ENCODE measurements at regions not wholly inside any gene's neighbourhood (a gene's known extent, or its start where the extent isn't known, plus 50 kb on each side); places are given as distances from the start of the nearest gene placed in this dataset.
"Not testable (repeated sequence)": the region's sequence is repeated elsewhere in the genome, so short reads cannot be mapped to it uniquely, and the experiment has no call there.

DNA sequence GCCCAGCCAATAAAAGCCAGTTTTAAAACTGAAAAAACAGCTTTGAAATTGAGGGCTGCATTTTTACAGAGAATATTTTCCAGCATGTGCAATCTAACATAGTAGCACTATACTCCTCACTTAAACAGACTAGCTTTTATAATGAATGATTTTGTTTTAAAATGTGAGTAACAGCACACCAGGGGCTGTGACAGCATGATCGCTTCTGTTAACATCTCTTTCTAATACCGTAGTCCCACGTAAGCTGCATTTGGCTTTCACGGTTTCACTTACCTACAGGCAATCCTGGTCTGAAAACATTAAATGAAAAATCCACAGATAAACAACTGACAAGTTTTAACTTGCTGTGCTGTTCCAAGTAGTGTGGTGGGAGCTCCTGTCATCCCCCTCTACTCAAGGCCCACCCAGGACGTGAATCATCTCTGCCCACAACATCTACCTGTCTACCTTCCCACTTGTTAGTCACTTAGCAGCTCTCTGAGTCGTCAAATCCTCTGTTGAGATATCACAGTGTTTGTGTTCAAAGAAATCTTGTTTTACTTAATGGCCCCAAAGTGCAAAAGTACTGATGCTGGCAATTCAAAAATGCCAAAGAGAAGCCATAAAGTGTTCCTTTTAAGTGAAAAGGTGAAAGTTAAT, 74.0 kb upstream of the THOC3 start:
- BruUV-seq (replicated peaks); POLR2A ChIA-PET; H3K9me3 ChIP-seq (ENCODE audit: control insufficient read depth, insufficient read depth, low read depth, low read length); DNase-seq (ENCODE audit: low read depth, low spot score); intact Hi-C loops (cut with micrococcal nuclease; ENCODE audit: unreplicated experiment); H3K36me3 ChIP-seq (ENCODE audit: control insufficient read depth, insufficient read depth, low read length); CTCF ChIA-PET; H3K4me1 ChIP-seq (ENCODE audit: control insufficient read depth, insufficient read depth, low read length); H3K27me3 ChIP-seq (ENCODE audit: control insufficient read depth, insufficient read depth, low read length); in situ Hi-C loops (cut with HindIII; ENCODE audit: low pct_unique_long_range_greater_than_20kb, low sequenced_read_pairs); H3K27ac ChIP-seq (ENCODE audit: low read length); ATAC-seq; H3K4me3 ChIP-seq (ENCODE audit: low read depth in 2 of 2, low read length in 2 of 2): not testable (repeated sequence)

DNA sequence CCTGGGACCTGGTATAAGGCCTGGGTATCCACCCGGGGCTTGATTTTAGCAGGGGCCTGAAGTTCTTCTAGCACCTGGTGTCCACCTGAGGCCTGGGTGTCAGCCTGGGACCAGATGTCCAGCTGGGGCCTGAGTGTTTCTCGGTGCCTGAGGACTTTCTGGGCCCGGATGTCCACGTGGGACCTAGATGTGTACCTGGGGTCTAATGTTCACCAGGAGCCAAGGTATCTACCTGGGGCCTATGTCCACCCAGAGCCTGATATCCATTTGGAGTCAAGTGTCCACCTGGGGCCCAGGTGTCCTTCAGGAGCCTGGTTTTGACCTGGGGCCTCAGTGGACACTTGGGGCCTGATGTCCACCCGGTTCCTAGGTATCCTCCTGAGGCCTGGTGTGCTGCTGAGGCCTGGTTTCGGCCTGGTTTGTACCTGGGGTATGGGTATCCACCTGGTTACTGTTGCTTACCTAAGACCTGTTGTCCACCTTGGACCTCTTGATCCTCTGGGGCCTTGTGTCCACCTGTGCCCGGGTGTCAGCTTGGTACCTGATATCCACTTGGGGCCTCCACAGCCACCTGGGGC, 75.2 kb upstream of the THOC3 start:
- H3K36me3 ChIP-seq (ENCODE audit: control insufficient read depth, insufficient read depth, low read length); ATAC-seq; H3K9me3 ChIP-seq (ENCODE audit: control insufficient read depth, insufficient read depth, low read depth, low read length); H3K4me3 ChIP-seq (ENCODE audit: low read depth in 2 of 2, low read length in 2 of 2); CTCF ChIA-PET; H3K27ac ChIP-seq (ENCODE audit: low read length); BruUV-seq (replicated peaks); H3K27me3 ChIP-seq (ENCODE audit: control insufficient read depth, insufficient read depth, low read length); DNase-seq (ENCODE audit: low read depth, low spot score); H3K4me1 ChIP-seq (ENCODE audit: control insufficient read depth, insufficient read depth, low read length); in situ Hi-C loops (cut with HindIII; ENCODE audit: low pct_unique_long_range_greater_than_20kb, low sequenced_read_pairs); POLR2A ChIA-PET; intact Hi-C loops (cut with micrococcal nuclease; ENCODE audit: unreplicated experiment): not testable (repeated sequence)

DNA sequence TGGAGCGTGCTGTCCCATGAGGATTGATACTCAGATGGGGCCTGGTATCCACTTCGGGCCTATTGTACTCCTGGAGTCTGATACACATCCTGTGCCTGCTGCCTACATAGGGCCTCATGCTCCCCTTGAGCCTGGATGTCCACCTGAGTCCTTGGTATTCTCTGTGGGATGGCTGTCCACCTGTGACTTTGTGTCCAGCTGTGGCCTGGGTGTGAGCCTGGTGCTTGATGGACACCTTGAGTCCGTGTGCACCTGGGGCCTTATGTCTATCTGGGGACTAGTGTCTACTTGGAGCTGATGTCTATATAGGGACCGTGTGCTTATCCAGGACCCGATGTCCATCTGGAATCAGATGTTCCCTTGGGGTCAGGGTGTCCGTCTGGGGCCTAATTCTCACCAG, 75.9 kb upstream of the THOC3 start:
- H3K27me3 ChIP-seq (ENCODE audit: control insufficient read depth, insufficient read depth, low read length); ATAC-seq; intact Hi-C loops (cut with micrococcal nuclease; ENCODE audit: unreplicated experiment); H3K4me1 ChIP-seq (ENCODE audit: control insufficient read depth, insufficient read depth, low read length); BruUV-seq (replicated peaks); CTCF ChIA-PET; H3K36me3 ChIP-seq (ENCODE audit: control insufficient read depth, insufficient read depth, low read length); POLR2A ChIA-PET; H3K27ac ChIP-seq (ENCODE audit: low read length); in situ Hi-C loops (cut with HindIII; ENCODE audit: low pct_unique_long_range_greater_than_20kb, low sequenced_read_pairs); DNase-seq (ENCODE audit: low read depth, low spot score); H3K9me3 ChIP-seq (ENCODE audit: control insufficient read depth, insufficient read depth, low read depth, low read length); H3K4me3 ChIP-seq (ENCODE audit: low read depth in 2 of 2, low read length in 2 of 2): not testable (repeated sequence)

DNA sequence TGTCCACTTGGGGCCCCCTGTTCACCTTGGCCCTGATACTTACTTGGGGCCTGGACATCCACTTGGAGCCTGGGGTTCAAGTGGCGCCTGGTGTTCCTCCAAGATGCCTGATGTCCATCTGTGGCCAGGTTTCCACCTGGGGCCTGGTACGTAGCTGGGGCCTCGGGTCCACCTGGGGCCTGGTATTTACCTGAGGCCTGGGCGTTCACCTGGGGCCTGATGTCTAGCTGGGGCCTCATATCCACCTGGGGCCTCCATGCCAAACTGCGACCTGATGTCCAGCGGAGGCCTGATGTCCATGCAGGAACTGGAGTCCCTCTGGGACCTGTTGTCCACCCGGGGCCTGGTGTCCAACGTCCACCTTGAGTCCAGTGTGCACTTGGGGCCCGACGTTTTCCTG, 76.3 kb upstream of the THOC3 start:
- in situ Hi-C loops (cut with HindIII; ENCODE audit: low pct_unique_long_range_greater_than_20kb, low sequenced_read_pairs); CTCF ChIA-PET; H3K27ac ChIP-seq (ENCODE audit: low read length); H3K9me3 ChIP-seq (ENCODE audit: control insufficient read depth, insufficient read depth, low read depth, low read length); intact Hi-C loops (cut with micrococcal nuclease; ENCODE audit: unreplicated experiment); H3K27me3 ChIP-seq (ENCODE audit: control insufficient read depth, insufficient read depth, low read length); H3K36me3 ChIP-seq (ENCODE audit: control insufficient read depth, insufficient read depth, low read length); ATAC-seq; H3K4me3 ChIP-seq (ENCODE audit: low read depth in 2 of 2, low read length in 2 of 2); DNase-seq (ENCODE audit: low read depth, low spot score); BruUV-seq (replicated peaks); POLR2A ChIA-PET; H3K4me1 ChIP-seq (ENCODE audit: control insufficient read depth, insufficient read depth, low read length): not testable (repeated sequence)

DNA sequence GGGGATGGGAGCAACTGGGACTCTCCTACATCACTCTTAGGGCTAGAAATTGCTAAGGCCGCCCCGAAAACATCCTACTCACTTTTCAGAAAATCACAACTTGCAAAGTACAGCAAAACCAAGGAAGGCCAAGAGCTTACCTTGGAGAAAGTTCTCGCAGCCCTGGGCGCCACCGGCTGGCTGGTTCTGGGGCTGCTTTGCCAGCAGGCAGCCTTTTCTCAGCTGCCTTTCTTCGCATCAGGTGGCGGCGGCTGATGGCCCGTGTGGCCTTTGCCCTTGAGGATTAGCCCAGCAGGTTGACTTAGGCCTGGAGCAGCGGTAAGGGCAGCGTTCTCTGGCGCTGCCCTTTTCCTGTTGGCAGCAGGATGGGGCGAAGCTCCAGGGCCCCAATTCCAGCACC, 77.3 kb upstream of the THOC3 start:
- H3K27ac ChIP-seq (ENCODE audit: low read length); ATAC-seq; BruUV-seq (replicated peaks); CTCF ChIA-PET; in situ Hi-C loops (cut with HindIII; ENCODE audit: low pct_unique_long_range_greater_than_20kb, low sequenced_read_pairs); DNase-seq (ENCODE audit: low read depth, low spot score); POLR2A ChIA-PET; H3K4me1 ChIP-seq (ENCODE audit: control insufficient read depth, insufficient read depth, low read length); H3K4me3 ChIP-seq (ENCODE audit: low read depth in 2 of 2, low read length in 2 of 2); H3K27me3 ChIP-seq (ENCODE audit: control insufficient read depth, insufficient read depth, low read length); H3K36me3 ChIP-seq (ENCODE audit: control insufficient read depth, insufficient read depth, low read length); intact Hi-C loops (cut with micrococcal nuclease; ENCODE audit: unreplicated experiment); H3K9me3 ChIP-seq (ENCODE audit: control insufficient read depth, insufficient read depth, low read depth, low read length): not testable (repeated sequence)

DNA sequence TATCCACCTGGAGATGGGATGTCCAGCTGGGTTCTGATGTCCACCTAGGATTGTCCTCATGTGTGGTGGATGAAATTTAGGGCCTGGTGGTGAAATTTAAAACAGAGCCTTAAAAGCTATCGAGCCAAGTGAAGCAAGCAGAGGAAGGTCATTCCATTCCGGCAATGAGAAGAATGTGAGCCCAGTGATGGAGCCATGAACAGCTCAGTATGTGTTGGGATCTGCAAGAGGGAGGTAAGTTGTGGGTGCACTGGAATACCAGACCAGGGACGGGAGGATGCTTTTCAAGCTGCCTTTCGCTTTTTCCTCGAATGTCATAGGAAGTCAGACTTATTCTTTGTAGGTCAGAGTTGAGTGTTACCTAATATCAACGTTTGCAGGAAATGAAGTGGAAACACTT, 80.6 kb upstream of the THOC3 start:
- H3K4me1 ChIP-seq (ENCODE audit: control insufficient read depth, insufficient read depth, low read length); H3K36me3 ChIP-seq (ENCODE audit: control insufficient read depth, insufficient read depth, low read length); in situ Hi-C loops (cut with HindIII; ENCODE audit: low pct_unique_long_range_greater_than_20kb, low sequenced_read_pairs); intact Hi-C loops (cut with micrococcal nuclease; ENCODE audit: unreplicated experiment); CTCF ChIA-PET; ATAC-seq; DNase-seq (ENCODE audit: low read depth, low spot score); H3K9me3 ChIP-seq (ENCODE audit: control insufficient read depth, insufficient read depth, low read depth, low read length); BruUV-seq (replicated peaks); H3K27me3 ChIP-seq (ENCODE audit: control insufficient read depth, insufficient read depth, low read length); H3K4me3 ChIP-seq (ENCODE audit: low read depth in 2 of 2, low read length in 2 of 2); H3K27ac ChIP-seq (ENCODE audit: low read length); POLR2A ChIA-PET: not testable (repeated sequence)

DNA sequence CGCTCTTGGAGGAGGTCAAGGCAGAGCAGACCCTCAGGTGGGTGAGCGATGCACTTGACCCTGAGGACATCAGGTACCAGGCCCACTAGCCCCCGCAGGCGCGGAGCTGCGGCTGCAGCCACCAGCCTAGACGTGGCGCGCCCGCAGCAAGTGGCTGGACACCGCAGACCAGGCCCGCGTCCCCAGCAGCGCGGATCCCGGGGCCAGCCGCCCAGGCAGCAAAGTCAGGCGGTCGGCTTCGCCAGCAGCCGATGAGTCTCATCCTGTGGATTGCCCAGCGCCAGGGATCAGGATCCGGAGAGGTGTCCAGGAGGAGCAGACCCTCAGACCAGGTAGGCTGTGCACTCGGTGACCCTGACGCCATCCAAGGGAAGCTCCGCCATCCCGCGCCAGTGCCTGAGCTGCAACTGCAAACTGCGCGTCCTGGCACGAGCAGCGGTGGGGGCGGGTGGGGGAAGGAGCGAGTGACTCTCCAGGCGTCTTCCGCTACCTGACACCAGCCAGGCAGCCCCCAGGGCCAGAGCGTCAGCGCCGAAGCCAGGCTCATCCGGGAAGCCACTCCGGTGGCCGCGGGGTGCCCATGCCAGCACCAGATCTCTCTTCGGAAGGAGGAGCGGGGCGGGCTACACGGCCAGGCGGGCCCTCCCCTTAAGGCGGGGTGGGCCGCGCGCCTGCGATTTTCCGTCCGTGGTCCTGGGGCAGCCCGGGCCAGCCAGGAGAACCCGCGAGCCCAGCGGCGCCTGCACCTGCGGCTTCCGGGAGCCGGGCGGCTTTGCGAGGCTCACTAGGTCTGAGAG, 92.6 kb upstream of the THOC3 start:
- H3K9me3 ChIP-seq (ENCODE audit: control insufficient read depth, insufficient read depth, low read depth, low read length); H3K27me3 ChIP-seq (ENCODE audit: control insufficient read depth, insufficient read depth, low read length); H3K4me1 ChIP-seq (ENCODE audit: control insufficient read depth, insufficient read depth, low read length); intact Hi-C loops (cut with micrococcal nuclease; ENCODE audit: unreplicated experiment); DNase-seq (ENCODE audit: low read depth, low spot score); BruUV-seq (replicated peaks); CTCF ChIA-PET; in situ Hi-C loops (cut with HindIII; ENCODE audit: low pct_unique_long_range_greater_than_20kb, low sequenced_read_pairs); H3K4me3 ChIP-seq (ENCODE audit: low read depth in 2 of 2, low read length in 2 of 2); POLR2A ChIA-PET; H3K27ac ChIP-seq (ENCODE audit: low read length); H3K36me3 ChIP-seq (ENCODE audit: control insufficient read depth, insufficient read depth, low read length): not testable (repeated sequence)
- peak; percentile 74 for ATAC-seq

All from Panc1 (cell line).